ENCODE measurements at regions not wholly inside any gene's neighbourhood (a gene's known extent, or its start where the extent isn't known, plus 50 kb on each side); places are given as distances from the start of the nearest gene placed in this dataset.

GRCh38 chr4:64822405-64822804 lies 413.2 kb upstream of the TECRL start:
- no peak overlapping the region for H2AK5ac ChIP-seq (ENCODE audit: low read depth, low read length)
- no peak overlapping the region for H4K8ac ChIP-seq (ENCODE audit: low read depth in 2 of 2, low read length in 2 of 2)
- in situ Hi-C loops (cut with MboI; ENCODE audit: low sequenced_read_pairs): no loop called here
- DNase-seq: no peak
- H4K91ac ChIP-seq (ENCODE audit: insufficient read depth, low read depth, low read length): no peak overlapping the region
- no peak overlapping the region for H2AFZ ChIP-seq (replicated peaks; ENCODE audit: low read length, poor library complexity)
- no peak overlapping the region for H2BK20ac ChIP-seq (ENCODE audit: low read depth, low read length)
- ChIA-PET CTCF (no interaction called here), POLR2A (ENCODE audit: unreplicated experiment) (no interaction called here)
- no peaks in the 10 kb centered on the region for H3K9me1 ChIP-seq (ENCODE audit: insufficient read depth, low read length)
- H2BK5ac ChIP-seq (ENCODE audit: low read depth, low read length, poor library complexity, severe bottlenecking): no peak overlapping the region
- no peak overlapping the region for H2AK9ac ChIP-seq (replicated peaks; ENCODE audit: low read depth, low read length, poor library complexity)
- H3K4me1 ChIP-seq (ENCODE audit: control insufficient read depth, insufficient read depth, low read length): no peaks in the 10 kb centered on the region
- intact Hi-C loops (cut with micrococcal nuclease): no loop called here
- H3K14ac ChIP-seq (replicated peaks; ENCODE audit: low read depth, low read length): no peak overlapping the region
- no peak overlapping the region for H3K4me2 ChIP-seq (ENCODE audit: low read depth, low read length)
- no TSS peak for BruUV-seq (replicated peaks)
- H3K36me3 ChIP-seq (ENCODE audit: control insufficient read depth, insufficient read depth, low read length): no peaks in the 10 kb centered on the region
- no peak overlapping the region for H3K27ac ChIP-seq (ENCODE audit: insufficient read depth, low read length)
- no peaks in the 10 kb centered on the region for H3K79me1 ChIP-seq (ENCODE audit: low read depth in 1 of 2, low read length in 2 of 2)
- no peak overlapping the region for H2BK15ac ChIP-seq (ENCODE audit: low read depth, low read length)
- H3K56ac ChIP-seq (ENCODE audit: extremely low read depth, insufficient read depth, low read length): no peak overlapping the region
- no peaks in the 10 kb centered on the region for H3K9me3 ChIP-seq (ENCODE audit: control insufficient read depth, insufficient read depth, low read length)
- H4K5ac ChIP-seq (ENCODE audit: low read depth, low read length): no peak overlapping the region
- dilution Hi-C loops (cut with HindIII; ENCODE audit: low sequenced_read_pairs, unreplicated experiment): no loop called here
- no peak for ATAC-seq (ENCODE audit: low read depth)
- H2BK120ac ChIP-seq (ENCODE audit: low read depth, low read length): no peak overlapping the region
- no peak for TF ChIP-seq MAFK (IDR thresholded peaks at IDR 0.05; ENCODE audit: low read depth, low read length)
- no peak for TF ChIP-seq BHLHE40 (IDR thresholded peaks at IDR 0.05; ENCODE audit: low read depth, low read length)
- TF ChIP-seq, protein P1, sequence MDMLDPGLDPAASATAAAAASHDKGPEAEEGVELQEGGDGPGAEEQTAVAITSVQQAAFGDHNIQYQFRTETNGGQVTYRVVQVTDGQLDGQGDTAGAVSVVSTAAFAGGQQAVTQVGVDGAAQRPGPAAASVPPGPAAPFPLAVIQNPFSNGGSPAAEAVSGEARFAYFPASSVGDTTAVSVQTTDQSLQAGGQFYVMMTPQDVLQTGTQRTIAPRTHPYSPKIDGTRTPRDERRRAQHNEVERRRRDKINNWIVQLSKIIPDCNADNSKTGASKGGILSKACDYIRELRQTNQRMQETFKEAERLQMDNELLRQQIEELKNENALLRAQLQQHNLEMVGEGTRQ (IDR thresholded peaks at IDR 0.05; ENCODE audit: low read depth, low read length): no peak
- no peak for TF ChIP-seq CEBPB (IDR thresholded peaks at IDR 0.05; ENCODE audit: low read depth, low read length)
- no peak for TF ChIP-seq NFE2L2 (IDR thresholded peaks at IDR 0.05; ENCODE audit: low read depth, low read length)
- TF ChIP-seq RAD21 (IDR thresholded peaks at IDR 0.05; ENCODE audit: low read length): no peak
- TF ChIP-seq FOS (IDR thresholded peaks at IDR 0.05; ENCODE audit: low read depth, low read length): no peak
- no peak for TF ChIP-seq CHD1 (IDR thresholded peaks at IDR 0.05; ENCODE audit: low read depth, low read length)
- TF ChIP-seq SMC3 (IDR thresholded peaks at IDR 0.05; ENCODE audit: low read depth, low read length): no peak
- TF ChIP-seq, protein P2, sequence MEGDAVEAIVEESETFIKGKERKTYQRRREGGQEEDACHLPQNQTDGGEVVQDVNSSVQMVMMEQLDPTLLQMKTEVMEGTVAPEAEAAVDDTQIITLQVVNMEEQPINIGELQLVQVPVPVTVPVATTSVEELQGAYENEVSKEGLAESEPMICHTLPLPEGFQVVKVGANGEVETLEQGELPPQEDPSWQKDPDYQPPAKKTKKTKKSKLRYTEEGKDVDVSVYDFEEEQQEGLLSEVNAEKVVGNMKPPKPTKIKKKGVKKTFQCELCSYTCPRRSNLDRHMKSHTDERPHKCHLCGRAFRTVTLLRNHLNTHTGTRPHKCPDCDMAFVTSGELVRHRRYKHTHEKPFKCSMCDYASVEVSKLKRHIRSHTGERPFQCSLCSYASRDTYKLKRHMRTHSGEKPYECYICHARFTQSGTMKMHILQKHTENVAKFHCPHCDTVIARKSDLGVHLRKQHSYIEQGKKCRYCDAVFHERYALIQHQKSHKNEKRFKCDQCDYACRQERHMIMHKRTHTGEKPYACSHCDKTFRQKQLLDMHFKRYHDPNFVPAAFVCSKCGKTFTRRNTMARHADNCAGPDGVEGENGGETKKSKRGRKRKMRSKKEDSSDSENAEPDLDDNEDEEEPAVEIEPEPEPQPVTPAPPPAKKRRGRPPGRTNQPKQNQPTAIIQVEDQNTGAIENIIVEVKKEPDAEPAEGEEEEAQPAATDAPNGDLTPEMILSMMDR (conservative IDR thresholded peaks at IDR 0.05; ENCODE audit: low read depth, low read length): no peak
- TF ChIP-seq MAZ (IDR thresholded peaks at IDR 0.05; ENCODE audit: borderline replicate concordance, low read depth, low read length): no peak
- no peak for TF ChIP-seq MXI1 (IDR thresholded peaks at IDR 0.05; ENCODE audit: borderline replicate concordance, low read depth, low read length)
- H3K27me3 ChIP-seq (ENCODE audit: control insufficient read depth, insufficient read depth, low read length): no peaks in the 10 kb centered on the region
- H3K4ac ChIP-seq (ENCODE audit: low read depth, low read length): no peak overlapping the region
- no peaks in the 10 kb centered on the region for H4K20me1 ChIP-seq (ENCODE audit: insufficient read depth, low read length)
- no peak overlapping the region for H3K9ac ChIP-seq (ENCODE audit: low read depth, low read length)
- H3K23ac ChIP-seq (ENCODE audit: low read depth, low read length): no peak overlapping the region
- no peak overlapping the region for H3K4me3 ChIP-seq (ENCODE audit: insufficient read depth, low read depth, low read length)
- H3K18ac ChIP-seq (ENCODE audit: low read depth, low read length): no peak overlapping the region

Data from IMR-90 (cell line).